Endodermal cell (in vitro differentiated cells): ENCODE measurements at regions not wholly inside any gene's neighbourhood (a gene's known extent, or its start where the extent isn't known, plus 50 kb on each side); places are given as distances from the start of the nearest gene placed in this dataset.

Experiments
- DNase-seq: peaks from one replicate; pipeline ENCODE4 v3.0.0-alpha.2; 2017
- H3K27ac ChIP-seq: 2 replicates; pipeline ENCODE4 v1.5.1; 2013; ENCODE audit warnings: mild to moderate bottlenecking, low read depth, low read length, moderate library complexity
- H3K27me3 ChIP-seq: 2 replicates; pipeline ENCODE4 v1.6.1; 2013; ENCODE audit warnings: mild to moderate bottlenecking, low read length, moderate library complexity; ENCODE audit not compliant: insufficient read depth, control insufficient read depth, poor library complexity, severe bottlenecking
- H3K36me3 ChIP-seq: 2 replicates; pipeline ENCODE4 v1.7.0; 2013; ENCODE audit warnings: mild to moderate bottlenecking, low read length, moderate library complexity; ENCODE audit not compliant: control insufficient read depth, insufficient read depth
- H3K4me1 ChIP-seq: one replicate; pipeline ENCODE4 v1.7.0; 2013; ENCODE audit warnings: low read length; ENCODE audit not compliant: control insufficient read depth, insufficient read depth
- H3K4me3 ChIP-seq: 2 replicates; pipeline ENCODE4 v1.5.1; 2013; ENCODE audit warnings: mild to moderate bottlenecking, low read length, moderate library complexity
- H3K9ac ChIP-seq: 2 replicates; pipeline ENCODE4 v1.6.1; 2013; ENCODE audit warnings: mild to moderate bottlenecking, low read length, moderate library complexity; ENCODE audit not compliant: poor library complexity, severe bottlenecking; ENCODE audit errors: extremely low read depth
- H3K9me3 ChIP-seq: 2 replicates; pipeline ENCODE4 v1.6.1; 2013; ENCODE audit warnings: mild to moderate bottlenecking, low read length, moderate library complexity; ENCODE audit not compliant: control insufficient read depth
- H3K27ac Mint-ChIP-seq: 2 replicates; pipeline ENCODE4 v1.8.0; 2020; ENCODE audit warnings: mixed read lengths
- H3K27me3 Mint-ChIP-seq: 2 replicates; pipeline ENCODE4 v1.8.0; 2021; ENCODE audit warnings: mild to moderate bottlenecking, mixed read lengths; ENCODE audit not compliant: insufficient read depth
- H3K36me3 Mint-ChIP-seq: 2 replicates; pipeline ENCODE4 v1.8.0; 2020; ENCODE audit warnings: low read depth, mixed read lengths
- H3K4me1 Mint-ChIP-seq: 2 replicates; pipeline ENCODE4 v1.8.0; 2020; ENCODE audit warnings: mixed read lengths
- H3K4me3 Mint-ChIP-seq: 2 replicates; pipeline ENCODE4 v1.8.0; 2020; ENCODE audit warnings: mild to moderate bottlenecking, moderate library complexity, mixed read lengths
- H3K9me3 Mint-ChIP-seq: 2 replicates; pipeline ENCODE4 v1.8.0; 2020; ENCODE audit warnings: mild to moderate bottlenecking, mixed read lengths
- WGBS, 2 experiments: methylation state at CpG; one replicate each; pipeline versions ENCODE4 v1.1.5 to v1.1.7; 2013; ENCODE audit warnings: missing lambda C conversion rate in 2 of 2, mixed read lengths in 1 of 2; ENCODE audit not compliant: insufficient coverage in 1 of 2, insufficient read length in 1 of 2; 5-methylcytosine and 5-hydroxymethylcytosine counted together
- TF ChIP-seq, protein P1 (sequence below): fragments of 200-600 bp; sonication (generic); conservative IDR thresholded peaks from 2 replicates; pipeline ENCODE4 v1.5.0; 2021; ENCODE audit warnings: antibody characterized with exemption, mild to moderate bottlenecking

DNA sequence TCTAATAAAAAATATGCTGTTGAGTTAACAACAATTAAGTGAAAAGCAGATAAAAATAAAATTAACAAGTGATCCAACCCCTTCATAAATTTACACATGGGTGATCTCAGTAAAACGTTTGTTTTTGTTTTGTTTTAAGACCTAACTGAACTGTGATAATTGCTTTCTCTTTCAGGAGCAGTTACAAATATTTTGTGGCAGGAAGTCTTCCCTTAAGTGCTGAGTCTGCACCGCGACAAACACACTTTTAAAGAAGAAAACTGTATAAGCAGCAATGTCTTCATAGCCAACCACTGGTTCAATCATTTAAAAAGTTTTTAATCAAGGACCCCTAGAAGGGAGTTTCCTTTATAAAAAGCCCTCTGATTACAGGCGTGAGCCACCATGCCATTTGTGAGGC is 53.7 kb upstream of the NFKB1 start:
- Histone ChIP-seq H3K27me3 (no peaks in the 10 kb centered on the region), H3K9ac (no peak overlapping the region), H3K9me3 (no peaks in the 10 kb centered on the region), H3K36me3 (no peaks in the 10 kb centered on the region), H3K4me3 (no peak overlapping the region), H3K27ac (no peak overlapping the region), H3K4me1 (no peaks in the 10 kb centered on the region)
- Mint-ChIP-seq H3K4me3 (no peak overlapping the region), H3K9me3 (no peaks in the 10 kb centered on the region), H3K27me3 (no peaks in the 10 kb centered on the region), H3K36me3 (no peaks in the 10 kb centered on the region), H3K27ac (no peak overlapping the region), H3K4me1 (no peaks in the 10 kb centered on the region)
- DNase-seq: no peak
- WGBS, 2 experiments: 70 to 84% methylated on average over 2 to 4 of the region's 4 CpGs
- TF ChIP-seq, protein P1, sequence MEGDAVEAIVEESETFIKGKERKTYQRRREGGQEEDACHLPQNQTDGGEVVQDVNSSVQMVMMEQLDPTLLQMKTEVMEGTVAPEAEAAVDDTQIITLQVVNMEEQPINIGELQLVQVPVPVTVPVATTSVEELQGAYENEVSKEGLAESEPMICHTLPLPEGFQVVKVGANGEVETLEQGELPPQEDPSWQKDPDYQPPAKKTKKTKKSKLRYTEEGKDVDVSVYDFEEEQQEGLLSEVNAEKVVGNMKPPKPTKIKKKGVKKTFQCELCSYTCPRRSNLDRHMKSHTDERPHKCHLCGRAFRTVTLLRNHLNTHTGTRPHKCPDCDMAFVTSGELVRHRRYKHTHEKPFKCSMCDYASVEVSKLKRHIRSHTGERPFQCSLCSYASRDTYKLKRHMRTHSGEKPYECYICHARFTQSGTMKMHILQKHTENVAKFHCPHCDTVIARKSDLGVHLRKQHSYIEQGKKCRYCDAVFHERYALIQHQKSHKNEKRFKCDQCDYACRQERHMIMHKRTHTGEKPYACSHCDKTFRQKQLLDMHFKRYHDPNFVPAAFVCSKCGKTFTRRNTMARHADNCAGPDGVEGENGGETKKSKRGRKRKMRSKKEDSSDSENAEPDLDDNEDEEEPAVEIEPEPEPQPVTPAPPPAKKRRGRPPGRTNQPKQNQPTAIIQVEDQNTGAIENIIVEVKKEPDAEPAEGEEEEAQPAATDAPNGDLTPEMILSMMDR: no peak

DNA sequence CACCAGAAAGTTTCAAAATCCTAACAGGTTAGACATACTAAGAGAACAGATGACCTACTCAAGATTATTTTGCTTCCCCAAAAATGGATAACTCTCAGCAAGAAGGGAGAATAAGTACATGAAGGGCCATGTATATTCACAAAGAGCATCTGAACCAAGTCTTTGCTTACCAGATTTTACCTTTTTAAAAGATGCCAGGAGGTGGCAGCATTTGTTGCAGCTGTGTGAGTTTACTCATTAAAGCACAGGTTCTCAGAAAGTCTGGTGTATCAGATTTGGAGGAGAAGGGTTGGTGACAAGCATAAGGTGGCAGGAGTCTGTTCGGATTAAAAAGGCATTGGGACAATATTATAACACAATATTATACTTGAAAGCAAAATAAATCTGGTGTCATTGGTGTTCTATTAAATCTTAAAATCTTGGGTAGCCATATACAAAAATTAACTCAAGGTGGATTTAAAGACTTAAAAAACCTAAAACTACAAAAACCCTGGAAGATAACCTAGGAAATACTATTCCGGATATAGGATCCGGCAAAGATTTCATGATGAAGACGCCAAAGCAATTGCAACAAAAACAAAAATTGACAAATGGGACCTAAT is 51.3 kb upstream of the NFKB1 start:
- Mint-ChIP-seq H3K27ac (no peak overlapping the region), H3K4me3 (no peak overlapping the region), H3K9me3 (no peaks in the 10 kb centered on the region), H3K27me3 (no peaks in the 10 kb centered on the region), H3K4me1 (no peaks in the 10 kb centered on the region), H3K36me3 (no peaks in the 10 kb centered on the region)
- TF ChIP-seq, protein P1: peak; percentile 82
- WGBS, 2 experiments: 69% methylated on average over 3 of the region's 4 CpGs; no CpG with 5 or more reads in 1 of the 2 experiments
- Histone ChIP-seq H3K36me3 (no peaks in the 10 kb centered on the region), H3K9me3 (no peaks in the 10 kb centered on the region), H3K27ac (no peak overlapping the region), H3K9ac (no peak overlapping the region), H3K4me3 (no peak overlapping the region), H3K27me3 (no peaks in the 10 kb centered on the region), H3K4me1 (no peaks in the 10 kb centered on the region)
- DNase-seq: peak; percentile 72

DNA sequence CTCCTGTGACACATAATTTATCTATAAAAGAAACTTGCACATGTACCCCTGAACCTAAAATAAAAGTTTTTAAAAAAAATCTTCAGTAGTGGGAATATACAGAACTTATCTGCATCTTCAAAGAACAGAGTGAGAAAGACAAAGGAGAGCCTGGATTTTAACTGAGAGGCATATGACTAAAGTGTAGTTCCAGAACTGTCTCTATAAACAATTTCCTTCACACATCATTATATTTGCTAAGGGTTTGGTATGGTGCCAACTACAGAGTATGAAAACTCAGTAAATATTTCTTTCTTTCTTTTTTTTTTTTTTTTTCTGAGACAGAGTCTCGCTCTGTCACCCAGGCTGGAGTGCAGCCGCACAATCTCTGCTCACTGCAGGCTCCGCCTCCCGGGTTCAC is 49.9 kb upstream of the NFKB1 start:
- Histone ChIP-seq H3K9me3 (no peaks in the 10 kb centered on the region), H3K36me3 (no peaks in the 10 kb centered on the region), H3K9ac (no peak overlapping the region), H3K27me3 (no peaks in the 10 kb centered on the region), H3K27ac (no peak overlapping the region), H3K4me1 (no peaks in the 10 kb centered on the region), H3K4me3 (no peak overlapping the region)
- TF ChIP-seq, protein P1: no peak
- Mint-ChIP-seq H3K27me3 (no peaks in the 10 kb centered on the region), H3K36me3 (no peaks in the 10 kb centered on the region), H3K4me1 (no peaks in the 10 kb centered on the region), H3K4me3 (no peak overlapping the region), H3K27ac (no peak overlapping the region), H3K9me3 (no peaks in the 10 kb centered on the region)
- 94% methylated on average over 4 of the region's 4 CpGs; no CpG with 5 or more reads in 1 of the 2 experiments for WGBS, 2 experiments
- DNase-seq: no peak
